Ectodermal cell (in vitro differentiated cells): ENCODE measurements at regions not wholly inside any gene's neighbourhood (a gene's known extent, or its start where the extent isn't known, plus 50 kb on each side); places are given as distances from the start of the nearest gene placed in this dataset.

Experiments used
- H3K27ac ChIP-seq: 2 replicates; pipeline ENCODE4 v1.7.0; 2013; ENCODE audit warnings: mild to moderate bottlenecking, low read depth, low read length; ENCODE audit not compliant: insufficient read depth, poor library complexity, severe bottlenecking
- H3K27me3 ChIP-seq: 2 replicates; pipeline ENCODE4 v1.7.0; 2013; ENCODE audit warnings: mild to moderate bottlenecking, low read length; ENCODE audit not compliant: insufficient read depth, control insufficient read depth, poor library complexity, severe bottlenecking
- H3K36me3 ChIP-seq: one replicate; pipeline ENCODE4 v1.7.0; 2013; ENCODE audit warnings: low read length; ENCODE audit not compliant: control insufficient read depth, insufficient read depth
- H3K4me1 ChIP-seq: one replicate; pipeline ENCODE4 v1.7.0; 2013; ENCODE audit warnings: low read length; ENCODE audit not compliant: control insufficient read depth, insufficient read depth
- H3K4me3 ChIP-seq: 2 replicates; pipeline ENCODE4 v1.7.0; 2013; ENCODE audit warnings: low read depth, low read length, control low read depth; ENCODE audit not compliant: insufficient read depth
- H3K9me3 ChIP-seq: 2 replicates; pipeline ENCODE4 v1.7.0; 2013; ENCODE audit warnings: mild to moderate bottlenecking, low read length, moderate library complexity; ENCODE audit not compliant: control insufficient read depth
- WGBS, 2 experiments: methylation state at CpG; one replicate each; pipeline ENCODE4 v1.1.7; 2013; ENCODE audit warnings: missing lambda C conversion rate in 2 of 2; 5-methylcytosine and 5-hydroxymethylcytosine counted together

GRCh38 chr1:194300776-194301175 is 1114.4 kb upstream of the B3GALT2 start:
- H3K36me3 ChIP-seq: no peaks in the 10 kb centered on the region
- no peak overlapping the region for H3K27ac ChIP-seq
- H3K4me3 ChIP-seq: no peak overlapping the region
- no peaks in the 10 kb centered on the region for H3K4me1 ChIP-seq
- WGBS, 2 experiments: 93 to 99% methylated on average over 4 of the region's 4 CpGs
- no peaks in the 10 kb centered on the region for H3K9me3 ChIP-seq
- H3K27me3 ChIP-seq: no peaks in the 10 kb centered on the region

- Histone ChIP-seq H3K4me3 (no peak overlapping the region), H3K4me1 (no peaks in the 10 kb centered on the region), H3K27ac (no peak overlapping the region), H3K9me3 (no peaks in the 10 kb centered on the region), H3K36me3 (no peaks in the 10 kb centered on the region), H3K27me3 (no peaks in the 10 kb centered on the region)
- WGBS, 2 experiments: 92 to 97% methylated on average over 1 of the region's 1 CpG
Observed at GRCh38 chr1:194300340-194300739, 1113.9 kb upstream of the B3GALT2 start.

DNA sequence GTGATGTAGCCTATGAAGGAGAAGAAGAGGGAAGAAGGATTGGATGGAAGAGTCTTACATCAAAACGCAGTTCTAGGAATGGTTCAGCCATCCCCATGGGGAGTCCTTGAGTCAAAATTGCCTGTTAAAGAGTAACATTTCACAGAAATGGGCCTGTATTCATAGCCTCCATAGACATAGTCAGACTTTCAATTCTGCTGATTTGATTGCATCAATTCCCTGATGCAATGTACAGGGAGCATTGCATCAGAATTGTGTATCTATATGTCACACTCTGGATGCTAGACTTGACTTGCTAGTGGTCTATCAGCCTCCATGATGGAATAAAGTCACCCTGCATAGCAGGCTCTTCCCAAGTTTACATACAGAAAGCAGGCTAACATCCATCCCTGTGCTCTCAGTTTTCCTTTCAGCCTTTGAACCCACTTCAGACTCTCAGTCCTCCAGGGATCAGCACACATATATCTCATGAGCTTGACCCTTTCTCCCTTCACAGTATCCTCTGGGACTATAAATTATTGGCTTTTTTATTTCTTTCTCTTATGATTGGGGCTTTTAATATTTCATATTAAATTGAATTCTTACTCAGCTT is 1111.7 kb upstream of the B3GALT2 start:
- H3K36me3 ChIP-seq: no peaks in the 10 kb centered on the region
- 95 to 100% methylated on average over 1 of the region's 1 CpG for WGBS, 2 experiments
- no peaks in the 10 kb centered on the region for H3K27me3 ChIP-seq
- no peak overlapping the region for H3K4me3 ChIP-seq
- H3K4me1 ChIP-seq: no peaks in the 10 kb centered on the region
- H3K27ac ChIP-seq: no peak overlapping the region
- no peaks in the 10 kb centered on the region for H3K9me3 ChIP-seq

DNA sequence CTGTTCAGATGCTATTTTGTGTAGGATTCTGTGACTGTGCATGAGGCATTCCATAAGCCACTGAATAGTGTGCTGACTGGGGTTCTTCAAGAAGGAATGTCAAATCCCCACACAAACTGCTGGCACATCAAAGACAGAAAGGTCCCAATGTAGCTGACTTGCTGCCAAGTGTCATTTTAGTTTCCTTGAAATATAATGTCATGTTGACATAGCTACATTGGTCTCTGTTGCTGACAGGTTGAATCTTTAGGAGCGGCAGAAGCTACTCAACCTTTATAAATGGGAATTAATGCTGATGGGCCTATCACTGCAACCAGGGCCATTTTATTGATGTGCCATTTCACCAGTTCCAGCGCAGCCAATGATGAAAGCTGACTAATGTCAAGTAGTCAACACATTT is 1110.7 kb upstream of the B3GALT2 start:
- H3K36me3 ChIP-seq: no peaks in the 10 kb centered on the region
- no peak overlapping the region for H3K4me3 ChIP-seq
- H3K27me3 ChIP-seq: no peaks in the 10 kb centered on the region
- 96 to 98% methylated on average over 2 of the region's 2 CpGs for WGBS, 2 experiments
- H3K9me3 ChIP-seq: no peaks in the 10 kb centered on the region
- H3K4me1 ChIP-seq: no peaks in the 10 kb centered on the region
- no peak overlapping the region for H3K27ac ChIP-seq

DNA sequence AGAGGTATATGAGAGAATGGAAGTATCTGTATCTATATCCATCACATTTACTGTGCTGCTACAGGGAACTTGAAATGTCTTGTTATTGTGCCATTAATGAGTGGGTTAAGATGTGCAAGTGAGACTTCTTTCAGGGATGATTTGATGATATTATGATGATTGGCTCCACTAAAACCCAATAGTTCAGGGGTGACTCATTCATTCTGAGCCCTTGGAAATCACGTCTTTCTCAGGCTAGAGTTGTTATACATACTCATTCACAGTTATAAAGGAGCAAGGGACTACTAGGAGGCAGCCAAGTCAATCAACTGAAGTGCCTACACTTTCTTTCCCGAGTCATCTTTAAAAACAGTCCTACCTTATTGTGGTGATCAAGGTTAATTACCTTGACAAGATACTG is 1109.8 kb upstream of the B3GALT2 start:
- Histone ChIP-seq H3K4me3 (no peak overlapping the region), H3K27ac (no peak overlapping the region), H3K36me3 (no peaks in the 10 kb centered on the region), H3K27me3 (no peaks in the 10 kb centered on the region), H3K4me1 (no peaks in the 10 kb centered on the region), H3K9me3 (no peaks in the 10 kb centered on the region)
- 63 to 72% methylated on average over 2 of the region's 2 CpGs for WGBS, 2 experiments

DNA sequence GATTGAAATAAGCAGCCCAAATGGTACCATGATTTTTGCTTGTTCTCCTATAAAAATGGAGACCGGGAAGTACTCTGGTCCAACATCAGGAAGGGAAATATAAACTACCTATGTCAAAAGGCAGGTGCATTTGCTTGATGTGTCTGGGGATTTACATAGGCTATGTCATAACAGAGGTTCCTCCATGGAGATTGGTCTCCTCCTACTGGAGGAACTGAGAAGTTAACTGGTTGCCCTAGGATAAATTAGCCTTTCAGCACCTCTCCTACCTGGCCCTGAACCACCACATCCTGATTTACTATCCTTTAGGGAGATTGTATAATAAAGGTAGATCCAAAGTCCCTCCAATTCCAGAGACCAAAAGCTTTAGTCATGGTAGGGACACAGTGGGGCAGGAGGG is 1109.3 kb upstream of the B3GALT2 start:
- Histone ChIP-seq H3K4me3 (no peak overlapping the region), H3K27ac (no peak overlapping the region), H3K36me3 (no peaks in the 10 kb centered on the region), H3K9me3 (no peaks in the 10 kb centered on the region), H3K27me3 (no peaks in the 10 kb centered on the region), H3K4me1 (no peaks in the 10 kb centered on the region)
- WGBS, 2 experiments: 35 to 64% methylated on average over 1 of the region's 1 CpG

GRCh38 chr1:194293851-194294405 is 1107.5 kb upstream of the B3GALT2 start:
- H3K4me3 ChIP-seq: no peak overlapping the region
- H3K27ac ChIP-seq: no peak overlapping the region
- no peaks in the 10 kb centered on the region for H3K27me3 ChIP-seq
- no peaks in the 10 kb centered on the region for H3K36me3 ChIP-seq
- no peaks in the 10 kb centered on the region for H3K4me1 ChIP-seq
- 100% methylated on average over 1 of the region's 1 CpG for WGBS, 2 experiments
- no peaks in the 10 kb centered on the region for H3K9me3 ChIP-seq

GRCh38 chr1:194292966-194293365 is 1106.6 kb upstream of the B3GALT2 start:
- 75 to 97% methylated on average over 2 to 3 of the region's 3 CpGs for WGBS, 2 experiments
- Histone ChIP-seq H3K9me3 (no peaks in the 10 kb centered on the region), H3K4me1 (no peaks in the 10 kb centered on the region), H3K4me3 (no peak overlapping the region), H3K36me3 (no peaks in the 10 kb centered on the region), H3K27ac (no peak overlapping the region), H3K27me3 (no peaks in the 10 kb centered on the region)

DNA sequence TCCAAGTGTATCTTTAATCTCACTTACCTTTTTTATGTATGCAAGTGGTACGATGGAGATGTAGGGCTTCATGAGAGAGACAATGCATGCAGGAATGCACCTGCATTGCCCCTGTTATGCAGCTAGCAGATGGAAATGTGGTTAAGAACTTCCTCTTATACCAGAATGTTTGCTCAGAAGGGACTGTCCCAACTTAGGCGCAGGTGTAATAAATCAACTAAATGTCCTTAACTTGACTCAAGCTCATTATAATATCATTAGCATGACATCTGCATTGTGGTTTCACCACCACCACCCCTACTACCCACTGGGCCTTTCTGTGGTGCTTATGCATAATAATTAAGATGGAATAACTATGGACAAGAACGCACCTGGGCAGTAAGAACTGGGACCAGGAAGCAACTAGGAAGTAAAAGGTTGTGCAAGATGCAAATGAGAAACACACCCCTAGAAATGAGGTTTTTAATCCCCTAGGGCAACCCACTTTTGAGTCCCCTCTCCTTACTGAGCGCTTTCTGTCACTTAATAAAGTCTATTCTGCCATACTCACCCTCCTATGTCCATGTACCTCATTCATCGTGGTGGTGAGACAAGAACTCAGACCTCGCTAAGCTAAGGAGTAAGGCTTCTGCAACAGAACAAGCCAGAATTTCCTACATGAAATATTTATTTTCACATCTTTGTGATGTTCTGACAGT is 1103.3 kb upstream of the B3GALT2 start:
- no peaks in the 10 kb centered on the region for H3K9me3 ChIP-seq
- no peaks in the 10 kb centered on the region for H3K27me3 ChIP-seq
- 94 to 96% methylated on average over 6 of the region's 6 CpGs for WGBS, 2 experiments
- no peaks in the 10 kb centered on the region for H3K4me1 ChIP-seq
- no peaks in the 10 kb centered on the region for H3K36me3 ChIP-seq
- no peak overlapping the region for H3K27ac ChIP-seq
- no peak overlapping the region for H3K4me3 ChIP-seq

DNA sequence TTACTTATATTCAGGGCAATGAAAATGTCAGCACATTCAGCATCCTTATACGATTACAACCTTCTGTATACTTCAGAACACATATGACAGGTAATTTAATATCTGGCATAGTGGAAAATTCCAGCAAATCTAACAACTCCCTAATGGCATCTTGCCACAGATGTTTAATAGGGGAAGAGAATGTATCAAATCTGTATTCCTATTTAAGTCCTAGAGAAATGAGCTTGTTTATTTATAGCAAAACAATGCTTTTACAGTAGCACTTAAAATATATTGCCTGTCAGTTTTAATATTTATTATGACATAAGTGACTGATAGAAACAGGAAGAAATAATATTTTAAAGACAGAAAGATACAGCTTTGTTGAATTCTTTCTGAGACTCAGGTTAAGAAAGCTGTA is 1101.8 kb upstream of the B3GALT2 start:
- H3K27ac ChIP-seq: no peak overlapping the region
- no peaks in the 10 kb centered on the region for H3K9me3 ChIP-seq
- no peaks in the 10 kb centered on the region for H3K4me1 ChIP-seq
- H3K4me3 ChIP-seq: no peak overlapping the region
- H3K27me3 ChIP-seq: no peaks in the 10 kb centered on the region
- H3K36me3 ChIP-seq: no peaks in the 10 kb centered on the region
- 93 to 100% methylated on average over 1 of the region's 1 CpG for WGBS, 2 experiments
